ENCODE measurements at regions not wholly inside any gene's neighbourhood (a gene's known extent, or its start where the extent isn't known, plus 50 kb on each side); places are given as distances from the start of the nearest gene placed in this dataset.
A peak's percentile ranks its signal among the peaks of the same experiment; 100 is the strongest.

DNA sequence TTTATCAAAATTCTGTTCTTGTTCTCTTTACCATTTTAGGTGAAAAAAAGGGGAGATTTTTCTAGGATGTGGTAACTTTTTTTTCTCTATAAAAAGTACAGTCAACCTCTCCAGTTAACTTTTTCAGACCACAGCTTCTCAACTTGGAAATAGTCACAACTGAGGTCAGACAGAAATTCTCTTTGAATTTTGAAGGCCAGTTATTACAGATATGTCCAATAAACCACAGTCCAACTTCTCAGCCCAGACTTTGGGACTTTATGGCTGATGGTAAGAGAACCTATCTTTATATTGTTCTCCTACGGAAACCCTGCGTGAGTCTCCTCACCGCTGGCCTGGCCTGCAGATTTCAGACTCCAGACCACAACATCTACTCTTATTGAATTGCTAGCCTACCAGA is 176.7 kb downstream of the DACT1 start:
- no peak for DNase-seq (ENCODE audit: low spot score)

GRCh38 chr14:58815161-58815701 is 177.5 kb downstream of the DACT1 start:
- DNase-seq (ENCODE audit: low spot score), result peak; percentile 37

DNA sequence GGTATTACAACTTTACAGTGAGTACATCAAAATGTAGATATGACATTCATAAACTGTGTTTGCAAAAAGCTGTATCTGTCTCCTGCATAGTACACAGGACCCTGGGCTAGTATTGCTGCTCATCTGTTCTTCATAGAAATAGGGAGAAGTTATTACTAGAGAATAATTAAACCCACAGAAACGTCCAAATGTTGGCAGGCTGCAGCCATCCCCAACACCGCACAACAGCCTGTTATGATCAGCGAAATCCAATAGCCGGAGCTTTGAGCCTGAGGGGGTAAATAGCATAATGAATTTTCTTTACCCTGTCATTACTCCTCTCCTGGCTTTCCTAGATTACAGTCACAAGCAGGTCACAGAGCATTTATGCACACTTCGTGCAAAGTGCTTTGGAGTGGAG is 178.0 kb downstream of the DACT1 start:
- DNase-seq (ENCODE audit: low spot score), result no peak

- DNase-seq (ENCODE audit: low spot score), result no peak
Measured at GRCh38 chr14:58816416-58817115, 178.8 kb downstream of the DACT1 start.

- DNase-seq (ENCODE audit: low spot score), result no peak
Measured at GRCh38 chr14:58817846-58818245, 180.1 kb downstream of the DACT1 start.

DNA sequence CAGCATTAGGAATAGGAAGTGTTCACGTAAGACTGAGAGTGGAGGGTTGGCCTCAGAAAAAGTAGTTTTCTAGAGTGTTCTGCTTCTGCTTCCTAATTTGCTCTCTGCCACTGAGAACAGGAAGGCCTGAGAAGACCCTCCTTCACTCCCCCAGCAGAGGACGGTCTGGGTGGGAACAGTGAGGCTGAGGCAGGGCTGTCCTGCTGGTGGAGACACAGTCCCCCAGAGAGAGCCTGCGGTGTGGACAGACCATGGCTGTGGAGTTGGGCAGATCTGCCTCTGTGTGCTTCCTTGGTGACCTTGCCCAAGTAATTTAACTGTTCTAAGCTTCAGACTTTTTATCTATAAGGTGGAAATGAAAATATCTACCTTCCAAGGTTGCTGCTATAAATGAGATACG is 182.3 kb downstream of the DACT1 start:
- no peak for DNase-seq (ENCODE audit: low spot score)

DNA sequence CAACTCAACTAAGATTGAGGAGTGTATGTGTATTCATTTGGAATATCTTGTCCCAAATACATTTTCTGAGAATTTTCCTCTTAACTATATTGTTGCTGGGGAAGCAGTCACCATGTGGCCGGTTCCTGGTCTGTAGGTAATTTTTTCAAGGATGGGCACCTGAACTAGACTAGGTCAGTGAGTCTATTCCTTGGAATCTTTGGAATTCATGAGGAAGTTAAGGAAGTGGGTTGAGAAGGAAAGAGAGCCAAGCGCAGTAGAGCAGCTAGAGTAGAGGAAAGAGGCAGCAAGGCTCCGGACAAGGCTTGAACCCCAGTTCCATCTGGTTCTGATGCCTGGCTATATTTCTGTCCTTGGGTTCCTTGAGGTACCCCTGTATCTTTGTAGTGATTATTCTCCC is 183.7 kb downstream of the DACT1 start:
- DNase-seq (ENCODE audit: low spot score), result no peak

- DNase-seq (ENCODE audit: low spot score), result no peak
Measured at GRCh38 chr14:58822856-58823255, 185.1 kb downstream of the DACT1 start.

GRCh38 chr14:58823312-58823711 is 185.6 kb downstream of the DACT1 start:
- DNase-seq (ENCODE audit: low spot score), result no peak

DNA sequence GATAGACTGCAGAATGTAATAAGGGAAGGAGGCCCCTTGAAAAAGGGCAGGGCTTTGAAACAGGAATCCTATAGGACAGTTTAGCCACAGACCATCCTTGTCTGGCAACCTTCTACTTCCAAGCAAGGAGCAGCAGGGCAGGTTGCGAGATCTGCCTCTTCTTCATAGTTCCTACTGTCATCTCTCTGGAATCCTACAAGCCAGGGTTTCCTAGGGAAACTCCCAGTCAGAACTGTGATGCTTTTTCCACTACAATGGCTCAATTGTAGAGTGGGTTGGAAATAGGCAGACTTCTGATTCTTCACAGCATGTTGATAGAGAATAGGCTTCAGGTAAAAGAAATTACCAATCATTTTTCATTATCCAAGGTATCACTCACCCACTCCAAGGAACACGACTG is 186.3 kb downstream of the DACT1 start:
- no peak for DNase-seq (ENCODE audit: low spot score)

- DNase-seq (ENCODE audit: low spot score), result no peak
Measured at GRCh38 chr14:58824796-58825195, 187.0 kb downstream of the DACT1 start.

DNA sequence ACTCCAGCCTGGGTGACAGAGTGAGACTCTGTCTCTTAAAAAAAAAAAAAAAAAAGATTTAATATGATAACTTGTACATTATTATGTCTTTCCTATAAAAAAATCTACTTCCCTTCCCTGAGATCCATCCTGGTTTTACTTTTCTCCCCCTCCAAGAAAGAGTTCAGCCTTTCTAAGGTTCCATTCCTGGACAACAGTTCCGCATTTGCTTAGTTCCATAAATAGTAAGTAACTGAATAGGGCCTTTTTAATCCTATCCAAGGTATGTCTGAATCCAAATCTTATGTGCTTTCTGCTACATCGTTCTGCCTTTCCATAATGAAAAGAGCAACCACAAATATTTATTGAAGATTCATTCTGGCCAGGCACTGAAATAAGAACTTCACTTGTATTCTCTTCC is 187.8 kb downstream of the DACT1 start:
- no peak for DNase-seq (ENCODE audit: low spot score)

GRCh38 chr14:58826845-58827686 is 189.3 kb downstream of the DACT1 start:
- DNase-seq (ENCODE audit: low spot score), result no peak

DNA sequence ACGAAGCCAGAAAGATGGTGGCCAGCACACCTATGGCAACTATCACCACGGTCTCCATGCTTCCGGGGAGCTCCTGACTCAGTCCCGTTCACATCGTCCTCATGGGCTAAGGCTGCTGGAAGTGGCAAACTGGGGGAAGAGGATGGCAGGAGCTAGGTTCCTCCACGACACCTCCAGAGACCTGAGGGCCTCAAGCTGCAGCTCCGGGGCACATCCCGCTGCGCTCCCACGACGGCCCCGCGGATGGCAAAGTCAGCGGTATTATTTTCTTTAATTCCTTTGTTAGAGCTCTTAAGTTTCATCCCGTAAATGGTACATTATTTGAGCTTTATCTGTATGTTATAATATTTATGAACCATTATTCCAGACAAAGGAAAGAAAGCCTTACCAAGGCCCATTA is 190.5 kb downstream of the DACT1 start:
- no peak for DNase-seq (ENCODE audit: low spot score)

- DNase-seq (ENCODE audit: low spot score), result no peak
Measured at GRCh38 chr14:58829594-58829993, 191.8 kb downstream of the DACT1 start.

DNA sequence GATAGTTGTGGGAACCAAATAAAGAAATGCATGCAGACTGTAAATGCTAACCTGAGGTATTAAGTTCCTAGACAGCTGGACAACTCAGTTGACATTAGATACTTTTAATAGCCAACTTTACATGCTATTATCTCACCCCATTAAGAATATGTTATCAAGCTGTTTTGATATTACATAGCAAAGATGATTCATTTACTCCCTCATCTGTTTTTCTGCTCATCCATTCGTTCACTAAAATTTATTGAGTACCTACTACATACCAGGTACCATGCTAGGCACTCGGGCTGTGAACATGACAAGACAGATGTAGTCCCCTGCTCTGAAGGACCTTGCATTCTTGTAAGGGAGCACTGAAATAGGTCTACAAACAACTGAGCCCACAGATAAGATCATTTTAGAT is 192.4 kb downstream of the DACT1 start:
- no peak for DNase-seq (ENCODE audit: low spot score)

DNA sequence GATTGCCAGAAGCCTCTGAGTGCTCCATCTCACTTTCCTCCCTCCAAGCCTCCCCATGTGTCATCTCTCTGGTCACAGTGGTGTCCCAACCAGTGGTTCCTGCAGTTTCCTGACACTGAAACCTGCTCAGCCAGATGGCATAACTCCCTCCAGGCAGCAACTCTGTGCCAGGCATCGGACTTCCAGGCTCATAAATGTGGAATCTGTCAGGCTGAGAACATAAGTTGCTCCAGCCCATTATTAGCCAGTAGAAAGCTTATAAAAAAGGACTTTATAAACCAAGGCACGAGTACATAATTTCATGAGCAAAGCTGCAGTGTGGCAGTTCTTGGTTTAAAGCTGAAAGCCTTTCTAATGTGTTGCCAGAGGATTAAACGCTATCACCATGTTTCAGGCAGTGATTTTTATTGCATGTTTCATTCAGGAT is 194.3 kb downstream of the DACT1 start:
- DNase-seq (ENCODE audit: low spot score), result no peak

DNA sequence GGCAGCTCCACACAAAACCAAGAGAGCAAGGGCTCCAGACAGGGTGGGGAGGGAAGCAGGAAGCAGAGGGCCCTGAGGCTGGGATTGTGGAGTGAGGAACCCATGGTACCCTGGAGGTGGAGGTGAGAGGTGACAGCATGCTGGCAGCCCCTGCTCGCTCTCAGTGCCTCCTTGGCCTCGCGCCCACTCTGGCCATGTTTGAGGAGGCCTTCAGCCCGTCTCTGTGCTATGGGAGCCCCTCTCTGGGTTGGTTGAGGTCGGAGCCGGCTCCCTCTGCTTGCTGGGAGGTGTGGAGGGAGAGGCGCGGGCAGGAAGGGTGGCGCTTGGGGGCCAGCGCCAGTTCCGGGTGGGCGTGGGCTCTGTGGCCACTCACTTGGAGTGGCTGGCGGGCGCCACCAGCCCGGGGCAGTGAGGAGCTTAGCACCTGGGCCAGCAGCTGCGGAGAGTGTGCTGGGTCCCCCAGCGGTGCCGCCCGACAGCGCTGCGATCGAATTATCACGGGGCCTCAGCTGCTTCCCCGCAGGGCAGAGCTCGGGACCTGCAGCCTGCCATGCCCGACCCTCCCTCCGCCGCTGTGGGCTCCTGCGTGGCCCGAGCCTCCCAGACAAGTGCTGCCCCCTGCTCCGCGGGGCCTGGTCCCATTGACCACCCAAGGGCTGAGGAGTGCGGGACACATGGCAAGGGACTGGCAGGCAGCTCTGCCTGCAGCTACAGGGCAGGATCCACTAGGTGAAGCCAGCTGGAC is 196.0 kb downstream of the DACT1 start:
- DNase-seq (ENCODE audit: low spot score), result no peak

GRCh38 chr14:58836303-58836974 is 198.7 kb downstream of the DACT1 start:
- no peak for DNase-seq (ENCODE audit: low spot score)

DNA sequence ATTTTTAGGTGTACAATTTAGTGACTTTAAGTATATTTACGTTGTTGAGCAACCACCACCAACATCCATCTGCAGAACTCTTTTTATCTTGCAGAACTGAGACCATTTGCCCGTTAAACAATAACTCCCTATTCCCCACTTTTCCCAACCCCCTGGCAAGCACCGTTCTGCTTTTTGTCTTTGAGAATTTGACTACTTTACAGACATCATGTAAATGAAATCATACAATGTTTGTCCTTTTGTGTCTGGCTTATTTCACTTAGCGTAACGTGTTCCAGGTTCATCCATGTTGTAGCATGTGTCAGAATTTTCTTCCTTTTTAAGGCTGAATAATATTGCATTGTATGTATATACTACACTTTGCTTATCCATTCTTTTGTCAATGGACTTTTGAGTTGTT is 201.5 kb downstream of the DACT1 start:
- DNase-seq (ENCODE audit: low spot score), result no peak

DNA sequence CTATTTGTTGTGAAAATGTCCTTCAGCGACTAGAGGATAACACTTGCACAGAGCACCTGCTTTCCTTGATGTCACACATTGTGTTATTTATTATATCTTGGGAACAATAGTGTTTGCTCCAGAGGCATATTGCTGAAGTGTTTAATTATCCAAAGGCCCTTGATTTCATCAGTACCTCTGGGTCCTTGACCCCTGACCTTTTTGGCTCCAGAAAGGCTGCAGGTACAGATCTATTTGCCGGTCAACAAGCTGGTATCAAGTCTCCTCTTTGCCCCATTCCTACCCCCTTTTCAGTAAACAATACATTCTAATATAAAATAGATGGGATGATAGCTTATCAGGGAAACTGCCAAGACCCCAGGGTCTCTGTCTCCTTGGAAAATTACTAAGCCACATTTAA is 206.8 kb downstream of the DACT1 start:
- no peak for DNase-seq (ENCODE audit: low spot score)
